H1 (cell line): ENCODE measurements at regions not wholly inside any gene's neighbourhood (a gene's known extent, or its start where the extent isn't known, plus 50 kb on each side); places are given as distances from the start of the nearest gene placed in this dataset.

Experiments used
- CTCF ChIA-PET: fragments of 300-600 bp; sonication (Branson Sonifier 250); formaldehyde crosslinking; loops from one replicate; lab custom pipeline; 2021; ENCODE audit not compliant: partially characterized antibody; lab: Charles Lee
- POLR2A ChIA-PET: fragments of 300-600 bp; sonication (Branson Sonifier 250); formaldehyde crosslinking; loops from one replicate; lab custom pipeline; 2021; ENCODE audit warnings: inconsistent platforms; ENCODE audit not compliant: partially characterized antibody; lab: Charles Lee
- DNase-seq, 2 experiments: peaks; one replicate each; pipeline versions ENCODE4 v3.0.0 to v3.0.0-alpha.2; 2010 to 2022; ENCODE audit warnings: low spot score in 2 of 2, low read depth in 1 of 2, mixed read lengths in 1 of 2
- FAIRE-seq: peaks from 2 replicates; lab custom pipeline; 2011; peaks lifted over from hg19 to GRCh38; lab: Jason Lieb, UNC
- H2AFZ ChIP-seq: 2 replicates; pipeline ENCODE4 v1.8.1; 2012; ENCODE audit warnings: low read length, inconsistent platforms
- H2AK5ac ChIP-seq: 2 replicates; pipeline ENCODE4 v1.6.1; 2013; ENCODE audit warnings: low read depth, low read length
- H2BK120ac ChIP-seq: replicated peaks from 2 replicates; pipeline ENCODE3; 2013; ENCODE audit warnings: low read depth, low read length, inconsistent platforms
- H2BK12ac ChIP-seq: 2 replicates; pipeline ENCODE4 v1.6.1; 2013; ENCODE audit warnings: low read depth, low read length
- H2BK15ac ChIP-seq: 2 replicates; pipeline ENCODE4 v1.6.1; 2013; ENCODE audit warnings: low read length
- H2BK20ac ChIP-seq: 2 replicates; pipeline ENCODE4 v1.6.1; 2013; ENCODE audit warnings: low read length
- H2BK5ac ChIP-seq: 2 replicates; pipeline ENCODE4 v1.6.1; 2013; ENCODE audit warnings: low read depth, low read length
- H3K14ac ChIP-seq: 2 replicates; pipeline ENCODE4 v1.6.1; 2013; ENCODE audit warnings: inconsistent platforms; ENCODE audit not compliant: insufficient read length
- H3K18ac ChIP-seq: 2 replicates; pipeline ENCODE4 v1.6.1; 2013; ENCODE audit warnings: low read length; ENCODE audit errors: extremely low read depth
- H3K23ac ChIP-seq: 2 replicates; pipeline ENCODE4 v1.6.1; 2013; ENCODE audit warnings: inconsistent platforms; ENCODE audit not compliant: insufficient read length
- H3K23me2 ChIP-seq: 2 replicates; pipeline ENCODE4 v1.6.1; 2013; ENCODE audit warnings: low read depth, low read length
- H3K27ac ChIP-seq: 2 replicates; pipeline ENCODE4 v1.6.1; 2011; ENCODE audit warnings: low read depth, low read length, inconsistent platforms
- H3K27me3 ChIP-seq, 4 experiments: replicated peaks in 1 of 4; 1 replicate in 1 of 4; 2 replicates in 3 of 4; pipeline versions ENCODE4 v1.6.1 to v1.8.1; 2011 to 2013; ENCODE audit warnings: low read length in 3 of 4, mild to moderate bottlenecking in 3 of 4, inconsistent platforms in 2 of 4, mixed read lengths in 2 of 4, moderate library complexity in 1 of 4; ENCODE audit not compliant: control insufficient read depth in 3 of 4, insufficient read depth in 3 of 4; ENCODE audit errors: extremely low read depth in 1 of 4
- H3K36me3 ChIP-seq, 4 experiments: 2 replicates each; pipeline versions ENCODE4 v1.6.1 to v1.8.1; 2011 to 2013; ENCODE audit warnings: mild to moderate bottlenecking in 4 of 4, low read length in 3 of 4, moderate library complexity in 2 of 4, control low read depth in 1 of 4, inconsistent platforms in 1 of 4; ENCODE audit not compliant: insufficient read depth in 4 of 4, control insufficient read depth in 2 of 4
- H3K4ac ChIP-seq: replicated peaks from 2 replicates; pipeline ENCODE3; 2013; ENCODE audit warnings: low read length, low read depth, mixed read lengths, inconsistent platforms; ENCODE audit not compliant: insufficient read length
- H3K4me1 ChIP-seq, 4 experiments: replicated peaks in 1 of 4; 1 replicate in 1 of 4; 2 replicates in 3 of 4; pipeline versions ENCODE4 v1.6.1 to v1.8.1; 2011 to 2013; ENCODE audit warnings: low read length in 3 of 4, inconsistent platforms in 2 of 4, mixed read lengths in 1 of 4; ENCODE audit not compliant: insufficient read depth in 4 of 4, control insufficient read depth in 3 of 4
- H3K4me2 ChIP-seq, 2 experiments: 2 replicates each; pipeline versions ENCODE4 v1.6.1 to v1.8.1; 2011 to 2013; ENCODE audit warnings: low read depth in 2 of 2, low read length in 2 of 2, control low read depth in 1 of 2, inconsistent platforms in 1 of 2, mild to moderate bottlenecking in 1 of 2; ENCODE audit not compliant: insufficient read depth in 1 of 2
- H3K4me3 ChIP-seq, 4 experiments: fragments of 200-600, 300-600 bp in 1 of 4; sonication (generic), shearing (Covaris generic), sonication (Bioruptor Twin) in 1 of 4; 2 replicates each; pipeline versions ENCODE4 v1.5.1 to v1.8.1; 2011 to 2016; ENCODE audit warnings: low read length in 4 of 4, low read depth in 3 of 4, control low read depth in 2 of 4, inconsistent platforms in 2 of 4, mild to moderate bottlenecking in 2 of 4, mixed read lengths in 1 of 4, moderate library complexity in 1 of 4; ENCODE audit not compliant: insufficient read depth in 2 of 4; ENCODE audit errors: extremely low read depth in 1 of 4
- H3K56ac ChIP-seq: replicated peaks from 2 replicates; pipeline ENCODE3; 2013; ENCODE audit warnings: low read depth, mild to moderate bottlenecking, mixed read lengths, low read length, inconsistent platforms; ENCODE audit not compliant: insufficient read length
- H3K79me1 ChIP-seq: 2 replicates; pipeline ENCODE4 v1.6.1; 2013; ENCODE audit warnings: low read depth, low read length, control low read depth
- H3K79me2 ChIP-seq, 2 experiments: 2 replicates each; pipeline versions ENCODE4 v1.6.1 to v1.8.1; 2012 to 2013; ENCODE audit warnings: low read length in 2 of 2, mild to moderate bottlenecking in 2 of 2, inconsistent platforms in 1 of 2; ENCODE audit not compliant: insufficient read depth in 2 of 2, control insufficient read depth in 1 of 2
- H3K9ac ChIP-seq, 4 experiments: replicated peaks in 1 of 4; 1 replicate in 1 of 4; 2 replicates in 3 of 4; pipeline versions ENCODE4 v1.6.1 to v1.8.1; 2011 to 2013; ENCODE audit warnings: low read depth in 3 of 4, low read length in 3 of 4, control low read depth in 2 of 4, mild to moderate bottlenecking in 2 of 4, moderate library complexity in 2 of 4, inconsistent platforms in 1 of 4; ENCODE audit errors: extremely low read depth in 1 of 4
- H3K9me3 ChIP-seq, 2 experiments: 2 replicates each; pipeline versions ENCODE4 v1.6.1 to v1.8.1; 2012 to 2013; ENCODE audit warnings: mild to moderate bottlenecking in 2 of 2, moderate library complexity in 2 of 2, control low read depth in 1 of 2, inconsistent platforms in 1 of 2, low read depth in 1 of 2, low read length in 1 of 2, mixed read lengths in 1 of 2; ENCODE audit not compliant: insufficient read depth in 2 of 2
- H4K20me1 ChIP-seq, 2 experiments: replicated peaks in 1 of 2; 2 replicates each; pipeline versions ENCODE3 to v1.8.1; 2011 to 2013; ENCODE audit warnings: inconsistent platforms in 2 of 2, low read length in 2 of 2, mild to moderate bottlenecking in 1 of 2; ENCODE audit not compliant: insufficient read depth in 2 of 2, control insufficient read depth in 1 of 2
- H4K5ac ChIP-seq: 2 replicates; pipeline ENCODE4 v1.6.1; 2013; ENCODE audit warnings: low read length, low read depth, mixed read lengths, inconsistent platforms; ENCODE audit not compliant: insufficient read length
- H4K8ac ChIP-seq: 2 replicates; pipeline ENCODE4 v1.8.0; 2013; ENCODE audit warnings: mild to moderate bottlenecking, moderate library complexity, low read length, inconsistent platforms; ENCODE audit not compliant: insufficient read depth; ENCODE audit errors: extremely low read depth
- H4K91ac ChIP-seq: replicated peaks from 2 replicates; pipeline ENCODE3; 2013; ENCODE audit warnings: low read length, mixed read lengths, inconsistent platforms; ENCODE audit not compliant: insufficient read length
- ATF2 ChIP-seq: IDR thresholded peaks from 2 replicates; pipeline ENCODE4 v1.6.1; 2012; ENCODE audit warnings: low read length, inconsistent platforms
- CHD2 ChIP-seq: IDR thresholded peaks from 2 replicates; pipeline ENCODE4 v1.6.1; 2012; ENCODE audit warnings: low read length, improper control_type of control experiment
- CTBP2 ChIP-seq: IDR thresholded peaks from 2 replicates; pipeline ENCODE4 v1.7.0; 2011; ENCODE audit warnings: borderline replicate concordance, mild to moderate bottlenecking, moderate library complexity, mixed read lengths, low read length; ENCODE audit not compliant: insufficient read depth, insufficient read length
- NANOG ChIP-seq: IDR thresholded peaks from 2 replicates; pipeline ENCODE4 v1.6.1; 2011; ENCODE audit warnings: low read length, low read depth, mild to moderate bottlenecking, inconsistent platforms; ENCODE audit not compliant: insufficient read depth, poor library complexity, severe bottlenecking
- TBP ChIP-seq: IDR thresholded peaks from 2 replicates; pipeline ENCODE4 v1.6.1; 2011; ENCODE audit warnings: low read depth, low read length, improper control_type of control experiment
- WGBS, 2 experiments: shearing (Covaris generic) in 1 of 2; methylation state at CpG; one replicate each; pipeline versions ENCODE4 v1.1.6 to v1.1.7; 2013 to 2015; ENCODE audit warnings: low lambda C conversion rate in 2 of 2, mixed read lengths in 2 of 2, inconsistent platforms in 1 of 2, low coverage in 1 of 2, missing lambda C conversion rate in 1 of 2; ENCODE audit not compliant: insufficient replicate concordance in 2 of 2, insufficient coverage in 1 of 2, insufficient read length in 1 of 2; ENCODE audit errors: extremely low coverage in 1 of 2, missing lambda C conversion rate in 1 of 2; 5-methylcytosine and 5-hydroxymethylcytosine counted together

- Histone ChIP-seq H3K4me3 (no peak overlapping the region), H2BK20ac (no peak overlapping the region), H3K9ac (no peak overlapping the region), H3K36me3 (no peaks in the 10 kb centered on the region), H3K23me2 (no peaks in the 10 kb centered on the region), H3K23ac (no peak overlapping the region), H4K5ac (no peak overlapping the region), H3K79me2 (no peaks in the 10 kb centered on the region), H2BK120ac (no peak overlapping the region), H3K4me1 (no peaks in the 10 kb centered on the region), H3K56ac (no peak overlapping the region), H3K27me3 (no peaks in the 10 kb centered on the region), H3K4me2 (no peak overlapping the region), H3K14ac (no peak overlapping the region), H4K8ac (no peak overlapping the region), H3K27ac (no peak overlapping the region), H2BK15ac (no peak overlapping the region), H3K79me1 (no peaks in the 10 kb centered on the region), H3K4ac (no peak overlapping the region), H3K9me3 (no peaks in the 10 kb centered on the region), H2BK12ac (no peak overlapping the region), H3K18ac (no peak overlapping the region), H4K20me1 (no peaks in the 10 kb centered on the region), H2BK5ac (no peak overlapping the region), H4K91ac (no peak overlapping the region), H2AK5ac (no peak overlapping the region), H2AFZ (no peak overlapping the region)
- WGBS, 2 experiments: 79% methylated on average over 8 of the region's 8 CpGs; no CpG with 5 or more reads in 1 of the 2 experiments
- ChIA-PET CTCF (interaction anchor here (0.8 to 1.8 kb wide), 3 partner anchors 12 to 44 kb away, joined by 3 to 6 read pairs (median 3); no protein-coding TSS in a partner anchor), POLR2A (no interaction called here)
- TF ChIP-seq NANOG: no peak
- TF ChIP-seq ATF2: no peak
- no peak for TF ChIP-seq TBP
- no peak for TF ChIP-seq CTBP2
- no peak for TF ChIP-seq CHD2
- FAIRE-seq (no peak), DNase-seq (no peak)
These were observed 155.8 kb upstream of the GGTLC1 start for GRCh38 chr20:24144371-24144770.
